SK-N-SH (cell line): ENCODE measurements at regions not wholly inside any gene's neighbourhood (a gene's known extent, or its start where the extent isn't known, plus 50 kb on each side); places are given as distances from the start of the nearest gene placed in this dataset.

Source experiments
- CTCF ChIA-PET: fragments of 300-600, 350-600 bp; formaldehyde crosslinking; extraction: SDS; loops from one replicate; lab custom pipeline; 2021; lab: Yijun Ruan, JAX
- POLR2A ChIA-PET: fragments of 350-600 bp; sonication (Branson Sonifier 250); formaldehyde crosslinking; extraction: SDS; loops from one replicate; lab custom pipeline; 2020; ENCODE audit warnings: antibody characterized with exemption, inconsistent platforms; lab: Yijun Ruan, JAX
- DNase-seq: peaks from one replicate; pipeline ENCODE4 v3.0.0; 2012
- H2AFZ ChIP-seq: fragments of 200-600 bp; sonication (generic); 2 replicates; pipeline ENCODE4 v1.8.1; 2016; ENCODE audit warnings: antibody characterized with exemption, mild to moderate bottlenecking, low read depth
- H3F3A ChIP-seq: fragments of 200-600 bp; sonication (generic); replicated peaks from 2 replicates; pipeline ENCODE3; 2016; ENCODE audit warnings: antibody characterized with exemption, mild to moderate bottlenecking; ENCODE audit not compliant: insufficient read depth
- H3K27ac ChIP-seq, 2 experiments: fragments of 200-500 bp in 1 of 2; fragments of 200-600 bp in 1 of 2; sonication (Bioruptor generic) in 1 of 2; sonication (generic), shearing (Covaris generic) in 1 of 2; 2 replicates each; pipeline versions ENCODE4 v1.5.1 to v1.6.1; 2014 to 2016; ENCODE audit warnings: low read depth in 2 of 2, inconsistent platforms in 1 of 2, low read length in 1 of 2, mild to moderate bottlenecking in 1 of 2, mixed read lengths in 1 of 2
- H3K27me3 ChIP-seq: fragments of 200-600 bp; sonication (generic), shearing (Covaris generic); 2 replicates; pipeline ENCODE4 v1.6.1; 2016; ENCODE audit warnings: mixed run types; ENCODE audit not compliant: insufficient read depth
- H3K36me3 ChIP-seq, 2 experiments: fragments of 200-500 bp in 1 of 2; fragments of 200-600 bp in 1 of 2; sonication (Bioruptor generic) in 1 of 2; sonication (generic) in 1 of 2; replicated peaks in 1 of 2; 2 replicates each; pipeline versions ENCODE3 to v1.5.1; 2014 to 2016; ENCODE audit warnings: low read length in 1 of 2, mild to moderate bottlenecking in 1 of 2; ENCODE audit not compliant: insufficient read depth in 2 of 2, control insufficient read depth in 1 of 2
- H3K4me1 ChIP-seq, 2 experiments: fragments of 200-500 bp in 1 of 2; fragments of 200-600 bp in 1 of 2; sonication (Bioruptor generic) in 1 of 2; sonication (generic), shearing (Covaris generic) in 1 of 2; 2 replicates each; pipeline versions ENCODE4 v1.5.1 to v1.6.1; 2014 to 2016; ENCODE audit warnings: low read depth in 1 of 2, low read length in 1 of 2, mixed run types in 1 of 2; ENCODE audit not compliant: insufficient read depth in 2 of 2, control insufficient read depth in 1 of 2
- H3K4me2 ChIP-seq: fragments of 200-600 bp; sonication (generic), shearing (Covaris generic); 2 replicates; pipeline ENCODE4 v1.6.1; 2017; ENCODE audit warnings: mixed run types
- H3K4me3 ChIP-seq, 2 experiments: fragments of 200-500 bp in 1 of 2; fragments of 200-600 bp in 1 of 2; sonication (Bioruptor generic) in 1 of 2; sonication (generic), shearing (Covaris generic) in 1 of 2; 2 replicates each; pipeline versions ENCODE4 v1.5.1 to v1.8.1; 2014 to 2016; ENCODE audit warnings: low read depth in 2 of 2, inconsistent platforms in 1 of 2, low read length in 1 of 2, mild to moderate bottlenecking in 1 of 2, mixed read lengths in 1 of 2, moderate library complexity in 1 of 2
- H3K79me2 ChIP-seq: fragments of 200-600 bp; sonication (generic); 2 replicates; pipeline ENCODE4 v1.8.1; 2017; ENCODE audit warnings: mild to moderate bottlenecking; ENCODE audit not compliant: insufficient read depth
- H3K9ac ChIP-seq: fragments of 200-600 bp; sonication (generic); 2 replicates; pipeline ENCODE4 v1.6.1; 2017; ENCODE audit warnings: mixed run types
- H3K9me2 ChIP-seq: fragments of 200-600 bp; sonication (generic); 2 replicates; pipeline ENCODE4 v1.6.1; 2017; ENCODE audit warnings: mixed run types
- H3K9me3 ChIP-seq: fragments of 200-600 bp; sonication (generic); 2 replicates; pipeline ENCODE4 v1.6.1; 2017; ENCODE audit warnings: mixed run types, mild to moderate bottlenecking, moderate library complexity
- H4K20me1 ChIP-seq: fragments of 200-600 bp; sonication (generic); 2 replicates; pipeline ENCODE4 v1.6.1; 2017; ENCODE audit warnings: mild to moderate bottlenecking, mixed run types; ENCODE audit not compliant: insufficient read depth
- CHD2 ChIP-seq: fragments of 150-350 bp; IDR thresholded peaks from 2 replicates; pipeline ENCODE4 v1.6.1; 2018; ENCODE audit warnings: low read length; ENCODE audit not compliant: partially characterized antibody
- MEF2A ChIP-seq: IDR thresholded peaks from 2 replicates; pipeline ENCODE4 v1.4.0; 2012; ENCODE audit warnings: low read depth, borderline replicate concordance
- NRF1 ChIP-seq: IDR thresholded peaks from 2 replicates; pipeline ENCODE4 v1.6.1; 2012; ENCODE audit warnings: low read depth, mild to moderate bottlenecking, low read length
- PBX3 ChIP-seq: IDR thresholded peaks from 2 replicates; pipeline ENCODE4; 2012
- REST ChIP-seq: IDR thresholded peaks from 2 replicates; pipeline ENCODE4 v1.6.1; 2012; ENCODE audit warnings: mild to moderate bottlenecking, low read depth, low read length, moderate library complexity
- RXRA ChIP-seq: IDR thresholded peaks from 2 replicates; pipeline ENCODE4 v1.4.0; 2012; ENCODE audit warnings: low read depth, mild to moderate bottlenecking, borderline replicate concordance
- SMC3 ChIP-seq: IDR thresholded peaks from 2 replicates; pipeline ENCODE4 v1.6.1; 2012; ENCODE audit warnings: low read depth, low read length, improper control_type of control experiment
- TAF1 ChIP-seq: IDR thresholded peaks from 2 replicates; pipeline ENCODE4 v1.6.1; 2012; ENCODE audit warnings: low read depth, mild to moderate bottlenecking, low read length, moderate library complexity, borderline replicate concordance
- TCF12 ChIP-seq: IDR thresholded peaks from 2 replicates; pipeline ENCODE4 v1.4.0; 2012
- USF1 ChIP-seq: IDR thresholded peaks from 2 replicates; pipeline ENCODE4 v1.4.0; 2012; ENCODE audit warnings: low read depth, borderline replicate concordance
- YY1 ChIP-seq: IDR thresholded peaks from 2 replicates; pipeline ENCODE4 v1.4.0; 2012; ENCODE audit warnings: low read depth, mild to moderate bottlenecking
- ZBTB33 ChIP-seq: IDR thresholded peaks from 2 replicates; pipeline ENCODE4 v1.4.0; 2012; ENCODE audit warnings: low read depth, borderline replicate concordance
- WGBS: methylation state at CpG from one replicate; pipeline ENCODE4 v1.1.6; 2017; ENCODE audit warnings: low lambda C conversion rate; 5-methylcytosine and 5-hydroxymethylcytosine counted together
- TF ChIP-seq, protein P1 (sequence below): fragments of 150-350 bp; IDR thresholded peaks from 2 replicates; pipeline ENCODE4 v1.6.1; 2017; ENCODE audit warnings: antibody characterized with exemption, low read length, low read depth, borderline replicate concordance

DNA sequence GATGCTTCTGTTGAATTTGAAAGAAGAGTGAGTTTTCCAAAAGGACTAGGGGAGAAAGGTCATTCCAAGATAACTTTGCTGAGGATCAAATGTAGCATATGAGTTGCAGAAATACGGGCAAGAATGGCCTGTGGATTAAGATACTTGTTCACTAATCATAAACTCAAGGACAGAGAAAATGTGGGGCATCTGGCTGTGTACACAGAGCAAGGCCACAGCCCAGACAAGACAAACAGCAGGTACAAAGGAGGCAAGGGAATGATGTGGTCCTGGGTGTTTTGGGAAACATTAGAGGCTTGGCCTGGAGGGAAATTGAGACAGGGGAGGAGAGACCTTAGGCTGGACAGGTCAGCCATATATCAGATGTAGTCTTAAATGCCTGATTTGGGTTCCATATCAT lies 254.8 kb downstream of the TTC32 start (continued):
- TF ChIP-seq YY1 = no peak
- TF ChIP-seq NRF1 = no peak
- no peak for TF ChIP-seq CHD2
- no peak for TF ChIP-seq MEF2A
- no peak for TF ChIP-seq TAF1
- TF ChIP-seq SMC3 = no peak
- TF ChIP-seq RXRA = no peak
- TF ChIP-seq, all 33 proteins: peak for 0

DNA sequence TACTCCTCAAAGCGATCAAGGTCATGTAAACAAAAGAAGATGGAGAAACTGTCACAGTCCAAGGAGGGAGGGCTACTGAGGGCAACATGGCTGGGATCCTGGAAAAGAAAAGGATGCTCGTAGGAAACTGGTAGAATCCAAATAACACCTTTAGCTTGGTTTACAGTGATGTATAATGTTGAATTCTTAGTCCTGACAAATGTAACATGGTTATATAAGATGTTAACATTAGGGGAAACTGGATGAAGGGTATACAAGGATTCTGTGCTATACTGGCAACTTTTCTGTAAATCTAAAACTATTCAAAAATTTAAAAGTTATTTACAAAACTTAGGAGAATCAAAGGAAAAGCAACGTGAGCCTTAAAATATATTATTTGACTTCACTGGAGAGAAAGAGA lies 257.0 kb downstream of the TTC32 start:
- no peak for DNase-seq
- Histone ChIP-seq H3K27me3 (peaks cover 15% of the 10 kb centered on the region; the same call in 1 of the 2 replicates), H3K36me3 (no peaks in the 10 kb centered on the region), H4K20me1 (no peaks in the 10 kb centered on the region), H3K4me3 (no peak overlapping the region), H2AFZ (no peak overlapping the region), H3K9ac (no peak overlapping the region), H3K4me1 (peaks cover 0 to 6% of the 10 kb centered on the region in 2 experiments; a peak in 1 of 4 replicates), H3K4me2 (no peak overlapping the region), H3K9me3 (no peaks in the 10 kb centered on the region), H3K79me2 (no peaks in the 10 kb centered on the region), H3K27ac (no peak overlapping the region), H3F3A (no peaks in the 10 kb centered on the region), H3K9me2 (no peaks in the 10 kb centered on the region)
- POLR2A ChIA-PET = no interaction called here
- WGBS = 12% methylated on average over 3 of the region's 3 CpGs
- TF ChIP-seq PBX3 (no peak), CHD2 (no peak), USF1 (no peak), REST (no peak), TCF12 (no peak), ZBTB33 (no peak)
- TF ChIP-seq, protein P1, sequence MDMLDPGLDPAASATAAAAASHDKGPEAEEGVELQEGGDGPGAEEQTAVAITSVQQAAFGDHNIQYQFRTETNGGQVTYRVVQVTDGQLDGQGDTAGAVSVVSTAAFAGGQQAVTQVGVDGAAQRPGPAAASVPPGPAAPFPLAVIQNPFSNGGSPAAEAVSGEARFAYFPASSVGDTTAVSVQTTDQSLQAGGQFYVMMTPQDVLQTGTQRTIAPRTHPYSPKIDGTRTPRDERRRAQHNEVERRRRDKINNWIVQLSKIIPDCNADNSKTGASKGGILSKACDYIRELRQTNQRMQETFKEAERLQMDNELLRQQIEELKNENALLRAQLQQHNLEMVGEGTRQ = no peak
- CTCF ChIA-PET = no interaction called here
